HepG2 (cell line): ENCODE measurements at regions not wholly inside any gene's neighbourhood (a gene's known extent, or its start where the extent isn't known, plus 50 kb on each side); places are given as distances from the start of the nearest gene placed in this dataset.

Source experiments
- ATAC-seq: fragments of 200-7000 bp; cut with Tn5 transposase; 3 replicates; pipeline ENCODE4 v1.9.1; 2020; ENCODE audit warnings: mild to moderate bottlenecking, moderate library complexity
- BruUV-seq: library from RNA; stranded (reverse); fragments of 400-500 nt; replicated peaks from 2 replicates; lab custom pipeline; 2021; lab: Mats Ljungman, UMichigan
- CTCF ChIA-PET: fragments of 300-600 bp; formaldehyde crosslinking; extraction: SDS; loops from one replicate; lab custom pipeline; 2021; ENCODE audit warnings: low total read pairs, inconsistent platforms, low intra/inter-chr PET ratio; lab: Yijun Ruan, JAX
- POLR2A ChIA-PET: fragments of 350-600 bp; sonication (Branson Sonifier 250); formaldehyde crosslinking; loops from one replicate; lab custom pipeline; 2020; ENCODE audit warnings: antibody characterized with exemption, inconsistent platforms; lab: Yijun Ruan, JAX
- DNase-seq: peaks from one replicate; pipeline ENCODE4 v3.0.0-alpha.2; 2015; ENCODE audit warnings: low spot score
- FAIRE-seq: peaks from 3 replicates; lab custom pipeline; 2011; peaks lifted over from hg19 to GRCh38; lab: Jason Lieb, UNC
- H2AFZ ChIP-seq: one replicate; pipeline ENCODE4 v1.6.1; 2011; ENCODE audit warnings: low read length, inconsistent platforms
- H3K27ac ChIP-seq: fragments of 300-600 bp; 3 replicates; pipeline ENCODE4 v1.8.0; 2011; ENCODE audit warnings: mixed run types, mild to moderate bottlenecking, mixed read lengths, low read length, inconsistent platforms; ENCODE audit not compliant: insufficient read depth; ENCODE audit errors: extremely low read length
- H3K27me3 ChIP-seq, 2 experiments: fragments of 200-600 bp in 1 of 2; 2 replicates in 1 of 2; 3 replicates in 1 of 2; pipeline versions ENCODE4 v1.6.0 to v1.8.0; 2011; ENCODE audit warnings: low read length in 2 of 2, mild to moderate bottlenecking in 2 of 2, moderate library complexity in 2 of 2, inconsistent platforms in 1 of 2; ENCODE audit not compliant: insufficient read depth in 2 of 2, control insufficient read depth in 1 of 2
- H3K36me3 ChIP-seq, 2 experiments: fragments of 200-600 bp in 1 of 2; replicated peaks in 1 of 2; 2 replicates in 1 of 2; 3 replicates in 1 of 2; pipeline versions ENCODE4 v1.5.1 to v1.8.0; 2011; ENCODE audit warnings: low read length in 2 of 2, inconsistent platforms in 1 of 2; ENCODE audit not compliant: insufficient read depth in 2 of 2, control insufficient read depth in 1 of 2
- H3K4me1 ChIP-seq: 2 replicates; pipeline ENCODE4 v1.5.1; 2012; ENCODE audit warnings: low read length, inconsistent platforms; ENCODE audit not compliant: insufficient read depth
- H3K4me2 ChIP-seq: 2 replicates; pipeline ENCODE4 v1.6.0; 2011; ENCODE audit warnings: low read depth, low read length, inconsistent platforms
- H3K4me3 ChIP-seq, 3 experiments: fragments of 200-600 bp in 1 of 3; sonication (generic), shearing (Covaris generic) in 1 of 3; replicated peaks in 1 of 3; 2 replicates each; pipeline ENCODE4 v1.5.1; 2011 to 2016; ENCODE audit warnings: low read length in 3 of 3, inconsistent platforms in 2 of 3, low read depth in 2 of 3, mild to moderate bottlenecking in 2 of 3, control low read depth in 1 of 3, mixed read lengths in 1 of 3; ENCODE audit not compliant: insufficient read depth in 1 of 3
- H3K79me2 ChIP-seq: one replicate; pipeline ENCODE4 v1.6.1; 2011; ENCODE audit warnings: low read length, inconsistent platforms; ENCODE audit not compliant: insufficient read depth
- H3K9ac ChIP-seq: 2 replicates; pipeline ENCODE4 v1.6.0; 2011; ENCODE audit warnings: mild to moderate bottlenecking, low read depth, low read length, inconsistent platforms; ENCODE audit not compliant: insufficient read depth
- H3K9me3 ChIP-seq: 2 replicates; pipeline ENCODE4 v1.5.1; 2012; ENCODE audit warnings: mild to moderate bottlenecking, low read length
- H4K20me1 ChIP-seq: 2 replicates; pipeline ENCODE4 v1.6.0; 2011; ENCODE audit warnings: inconsistent platforms, mild to moderate bottlenecking, low read length, moderate library complexity; ENCODE audit not compliant: insufficient read depth
- ARHGAP35 ChIP-seq: sonication (generic); formaldehyde crosslinking; IDR thresholded peaks from 2 replicates; pipeline ENCODE4 v1.9.0; 2022; ENCODE audit warnings: mild to moderate bottlenecking, inconsistent platforms, moderate library complexity, missing genetic modification reagents, borderline replicate concordance
- ARNT2 ChIP-seq: sonication (generic); formaldehyde crosslinking; IDR thresholded peaks from 2 replicates; pipeline ENCODE4 v1.8.0; 2022; ENCODE audit warnings: mild to moderate bottlenecking, low read depth, missing genetic modification reagents, moderate library complexity
- ARNTL ChIP-seq: sonication (generic); formaldehyde crosslinking; IDR thresholded peaks from 2 replicates; pipeline ENCODE4 v1.4.0; 2020; ENCODE audit warnings: mild to moderate bottlenecking, missing genetic modification reagents
- CENPT ChIP-seq: sonication (generic); formaldehyde crosslinking; IDR thresholded peaks from 2 replicates; pipeline ENCODE4 v1.8.0; 2022; ENCODE audit warnings: low read depth, mild to moderate bottlenecking, moderate library complexity, missing genetic modification reagents
- DMAP1 ChIP-seq: IDR thresholded peaks from 2 replicates; pipeline ENCODE4 v1.6.1; 2016
- DRAP1 ChIP-seq: IDR thresholded peaks from 2 replicates; pipeline ENCODE4 v1.6.1; 2016; ENCODE audit warnings: missing genetic modification reagents, missing compliant biosample characterization
- JDP2 ChIP-seq: sonication (generic); formaldehyde crosslinking; IDR thresholded peaks from 2 replicates; pipeline ENCODE4 v1.8.1; 2022; ENCODE audit warnings: missing genetic modification reagents, borderline replicate concordance
- RCOR2 ChIP-seq: IDR thresholded peaks from 2 replicates; pipeline ENCODE4 v1.6.1; 2016; ENCODE audit warnings: missing biosample characterization, missing genetic modification reagents
- SAFB2 ChIP-seq: sonication (generic); formaldehyde crosslinking; IDR thresholded peaks from 2 replicates; pipeline ENCODE4 v1.5.1; 2020; ENCODE audit warnings: missing genetic modification reagents, low read depth, mild to moderate bottlenecking, borderline replicate concordance
- SRSF1 ChIP-seq: fragments of 200-400 bp; formaldehyde crosslinking; optimal IDR thresholded peaks from 2 replicates; pipeline ENCODE3; 2017; ENCODE audit warnings: mild to moderate bottlenecking, low read depth, low read length, moderate library complexity
- TBX3 ChIP-seq: fragments of 450-650 bp; IDR thresholded peaks from 2 replicates; pipeline ENCODE4 v1.6.1; 2017; ENCODE audit warnings: antibody characterized with exemption, mild to moderate bottlenecking, inconsistent platforms, borderline replicate concordance
- TIGD3 ChIP-seq: sonication (generic); formaldehyde crosslinking; IDR thresholded peaks from 2 replicates; pipeline ENCODE4 v1.5.1; 2020; ENCODE audit warnings: mild to moderate bottlenecking, missing genetic modification reagents, borderline replicate concordance
- ZNF101 ChIP-seq: sonication (generic); formaldehyde crosslinking; IDR thresholded peaks from 2 replicates; pipeline ENCODE4 v1.4.0; 2020; ENCODE audit warnings: mild to moderate bottlenecking, low read depth, missing genetic modification reagents, borderline replicate concordance
- ZNF263 ChIP-seq: sonication (generic); formaldehyde crosslinking; IDR thresholded peaks from 2 replicates; pipeline ENCODE4 v1.4.0; 2020; ENCODE audit warnings: missing genetic modification reagents
- ZNF292 ChIP-seq: sonication (generic); formaldehyde crosslinking; IDR thresholded peaks from 2 replicates; pipeline ENCODE4 v1.8.1; 2022; ENCODE audit warnings: mild to moderate bottlenecking, low read depth, missing genetic modification reagents, borderline replicate concordance
- ZNF562 ChIP-seq: sonication (generic); formaldehyde crosslinking; IDR thresholded peaks from 2 replicates; pipeline ENCODE4 v1.8.0; 2022; ENCODE audit warnings: missing genetic modification reagents, borderline replicate concordance
- ZSCAN29 ChIP-seq: sonication (generic); formaldehyde crosslinking; conservative IDR thresholded peaks from 2 replicates; pipeline ENCODE4 v1.4.0; 2020; ENCODE audit warnings: mild to moderate bottlenecking, missing genetic modification reagents
- WGBS: methylation state at CpG from one replicate; pipeline ENCODE4 v1.1.6; 2017; ENCODE audit warnings: low lambda C conversion rate; 5-methylcytosine and 5-hydroxymethylcytosine counted together
- in situ Hi-C: cut with HindIII; loops from 2 replicates; pipeline ENCODE4 v1.10.0; 2017; ENCODE audit warnings: low pct_unique_long_range_greater_than_20kb; ENCODE audit not compliant: extremely low pct_ligation_motif_present
- intact Hi-C: fragments of 100-400 bp; cut with micrococcal nuclease; formaldehyde crosslinking; loops from one replicate; pipeline ENCODE4 v1.10.0; 2022; ENCODE audit not compliant: unreplicated experiment
- TF ChIP-seq, protein P1 (sequence below): sonication (generic); formaldehyde crosslinking; conservative IDR thresholded peaks from 2 replicates; pipeline ENCODE4 v1.4.0; 2020; ENCODE audit warnings: mild to moderate bottlenecking, missing genetic modification reagents, moderate library complexity
- TF ChIP-seq, protein P2 (sequence below): sonication (generic); formaldehyde crosslinking; IDR thresholded peaks from 2 replicates; pipeline ENCODE4 v1.8.1; 2023; ENCODE audit warnings: mild to moderate bottlenecking, inconsistent platforms, moderate library complexity, missing genetic modification reagents, borderline replicate concordance

GRCh38 chr5:103774721-103775120, 212.1 kb upstream of the NUDT12 start:
- Histone ChIP-seq H4K20me1 (no peaks in the 10 kb centered on the region), H3K4me1 (no peaks in the 10 kb centered on the region), H2AFZ (no peak overlapping the region), H3K27me3 (no peaks in the 10 kb centered on the region; a peak in 1 of 5 replicates), H3K9me3 (peaks cover 13% of the 10 kb centered on the region; the same call in 1 of the 2 replicates), H3K27ac (no peak overlapping the region), H3K36me3 (no peaks in the 10 kb centered on the region), H3K4me2 (no peak overlapping the region), H3K9ac (no peak overlapping the region), H3K79me2 (no peaks in the 10 kb centered on the region), H3K4me3 (no peak overlapping the region)
- ATAC-seq (no peak), DNase-seq (no peak), FAIRE-seq (no peak)
- ChIA-PET CTCF (no interaction called here), POLR2A (no interaction called here)
- WGBS: 6% methylated on average over 1 of the region's 1 CpG
- BruUV-seq: no TSS peak
- TF ChIP-seq ZSCAN29 (CRISPR knock-in tag): no peak
- TF ChIP-seq JDP2: no peak
- TF ChIP-seq ZNF562 (CRISPR knock-in tag): no peak
- no peak for TF ChIP-seq CENPT (CRISPR knock-in tag)
- no peak for TF ChIP-seq ARHGAP35 (CRISPR knock-in tag)
- TF ChIP-seq, protein P1, sequence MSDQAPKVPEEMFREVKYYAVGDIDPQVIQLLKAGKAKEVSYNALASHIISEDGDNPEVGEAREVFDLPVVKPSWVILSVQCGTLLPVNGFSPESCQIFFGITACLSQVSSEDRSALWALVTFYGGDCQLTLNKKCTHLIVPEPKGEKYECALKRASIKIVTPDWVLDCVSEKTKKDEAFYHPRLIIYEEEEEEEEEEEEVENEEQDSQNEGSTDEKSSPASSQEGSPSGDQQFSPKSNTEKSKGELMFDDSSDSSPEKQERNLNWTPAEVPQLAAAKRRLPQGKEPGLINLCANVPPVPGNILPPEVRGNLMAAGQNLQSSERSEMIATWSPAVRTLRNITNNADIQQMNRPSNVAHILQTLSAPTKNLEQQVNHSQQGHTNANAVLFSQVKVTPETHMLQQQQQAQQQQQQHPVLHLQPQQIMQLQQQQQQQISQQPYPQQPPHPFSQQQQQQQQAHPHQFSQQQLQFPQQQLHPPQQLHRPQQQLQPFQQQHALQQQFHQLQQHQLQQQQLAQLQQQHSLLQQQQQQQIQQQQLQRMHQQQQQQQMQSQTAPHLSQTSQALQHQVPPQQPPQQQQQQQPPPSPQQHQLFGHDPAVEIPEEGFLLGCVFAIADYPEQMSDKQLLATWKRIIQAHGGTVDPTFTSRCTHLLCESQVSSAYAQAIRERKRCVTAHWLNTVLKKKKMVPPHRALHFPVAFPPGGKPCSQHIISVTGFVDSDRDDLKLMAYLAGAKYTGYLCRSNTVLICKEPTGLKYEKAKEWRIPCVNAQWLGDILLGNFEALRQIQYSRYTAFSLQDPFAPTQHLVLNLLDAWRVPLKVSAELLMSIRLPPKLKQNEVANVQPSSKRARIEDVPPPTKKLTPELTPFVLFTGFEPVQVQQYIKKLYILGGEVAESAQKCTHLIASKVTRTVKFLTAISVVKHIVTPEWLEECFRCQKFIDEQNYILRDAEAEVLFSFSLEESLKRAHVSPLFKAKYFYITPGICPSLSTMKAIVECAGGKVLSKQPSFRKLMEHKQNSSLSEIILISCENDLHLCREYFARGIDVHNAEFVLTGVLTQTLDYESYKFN: no peak
- TF ChIP-seq DRAP1: no peak
- no peak for TF ChIP-seq ARNT2 (CRISPR knock-in tag)
- TF ChIP-seq, protein P2, sequence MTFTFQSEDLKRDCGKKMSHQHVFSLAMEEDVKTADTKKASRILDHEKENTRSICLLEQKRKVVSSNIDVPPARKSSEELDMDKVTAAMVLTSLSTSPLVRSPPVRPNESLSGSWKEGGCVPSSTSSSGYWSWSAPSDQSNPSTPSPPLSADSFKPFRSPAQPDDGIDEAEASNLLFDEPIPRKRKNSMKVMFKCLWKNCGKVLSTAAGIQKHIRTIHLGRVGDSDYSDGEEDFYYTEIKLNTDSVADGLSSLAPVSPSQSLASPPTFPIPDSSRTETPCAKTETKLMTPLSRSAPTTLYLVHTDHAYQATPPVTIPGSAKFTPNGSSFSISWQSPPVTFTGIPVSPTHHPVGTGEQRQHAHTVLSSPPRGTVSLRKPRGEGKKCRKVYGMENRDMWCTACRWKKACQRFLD: no peak
- no peak for TF ChIP-seq SAFB2 (CRISPR knock-in tag)
- TF ChIP-seq ZNF263 (CRISPR knock-in tag): no peak
- TF ChIP-seq RCOR2: no peak
- TF ChIP-seq SRSF1: no peak
- TF ChIP-seq TBX3: no peak
- no peak for TF ChIP-seq DMAP1 (CRISPR knock-in tag)
- no peak for TF ChIP-seq ARNTL (CRISPR knock-in tag)
- TF ChIP-seq TIGD3: no peak
- no peak for TF ChIP-seq ZNF101 (CRISPR knock-in tag)
- no peak for TF ChIP-seq ZNF292 (CRISPR knock-in tag)
- in situ Hi-C loops: no loop called here
- intact Hi-C loops: no loop called here
